ENCODE measurements at regions not wholly inside any gene's neighbourhood (a gene's known extent, or its start where the extent isn't known, plus 50 kb on each side); places are given as distances from the start of the nearest gene placed in this dataset.

DNA sequence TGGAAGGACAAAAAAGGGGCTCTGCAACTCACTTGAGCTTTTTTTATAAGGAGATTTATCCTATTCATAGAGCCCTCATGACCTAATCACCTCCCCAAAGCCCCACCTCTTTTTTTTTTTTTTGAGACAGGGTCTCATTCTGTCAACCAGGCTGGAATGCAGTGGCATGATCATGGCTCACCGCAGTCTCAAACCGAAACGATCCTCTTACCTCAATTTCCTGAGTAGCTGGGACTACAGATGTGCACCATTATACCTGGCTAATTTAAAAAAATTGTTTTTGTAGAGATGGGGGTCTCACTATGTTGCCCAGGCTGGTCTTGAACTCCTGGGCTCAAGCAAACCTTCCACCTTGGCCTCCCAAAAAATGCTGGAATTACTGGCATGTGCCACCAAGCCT lies 61.6 kb upstream of the PDGFRA start (continued):
- TF ChIP-seq, protein P1, sequence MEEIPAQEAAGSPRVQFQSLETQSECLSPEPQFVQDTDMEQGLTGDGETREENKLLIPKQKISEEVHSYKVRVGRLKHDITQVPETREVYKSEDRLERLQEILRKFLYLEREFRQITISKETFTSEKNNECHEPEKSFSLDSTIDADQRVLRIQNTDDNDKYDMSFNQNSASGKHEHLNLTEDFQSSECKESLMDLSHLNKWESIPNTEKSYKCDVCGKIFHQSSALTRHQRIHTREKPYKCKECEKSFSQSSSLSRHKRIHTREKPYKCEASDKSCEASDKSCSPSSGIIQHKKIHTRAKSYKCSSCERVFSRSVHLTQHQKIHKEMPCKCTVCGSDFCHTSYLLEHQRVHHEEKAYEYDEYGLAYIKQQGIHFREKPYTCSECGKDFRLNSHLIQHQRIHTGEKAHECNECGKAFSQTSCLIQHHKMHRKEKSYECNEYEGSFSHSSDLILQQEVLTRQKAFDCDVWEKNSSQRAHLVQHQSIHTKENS (CRISPR knock-in tag; IDR thresholded peaks at IDR 0.05) = no peak
- TF ChIP-seq, protein P2, sequence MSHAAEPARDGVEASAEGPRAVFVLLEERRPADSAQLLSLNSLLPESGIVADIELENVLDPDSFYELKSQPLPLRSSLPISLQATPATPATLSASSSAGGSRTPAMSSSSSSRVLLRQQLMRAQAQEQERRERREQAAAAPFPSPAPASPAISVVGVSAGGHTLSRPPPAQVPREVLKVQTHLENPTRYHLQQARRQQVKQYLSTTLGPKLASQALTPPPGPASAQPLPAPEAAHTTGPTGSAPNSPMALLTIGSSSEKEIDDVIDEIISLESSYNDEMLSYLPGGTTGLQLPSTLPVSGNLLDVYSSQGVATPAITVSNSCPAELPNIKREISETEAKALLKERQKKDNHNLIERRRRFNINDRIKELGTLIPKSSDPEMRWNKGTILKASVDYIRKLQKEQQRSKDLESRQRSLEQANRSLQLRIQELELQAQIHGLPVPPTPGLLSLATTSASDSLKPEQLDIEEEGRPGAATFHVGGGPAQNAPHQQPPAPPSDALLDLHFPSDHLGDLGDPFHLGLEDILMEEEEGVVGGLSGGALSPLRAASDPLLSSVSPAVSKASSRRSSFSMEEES (CRISPR knock-in tag; IDR thresholded peaks at IDR 0.05) = no peak
- TF ChIP-seq LARP7 (IDR thresholded peaks at IDR 0.05) (no peak), CBX3 (IDR thresholded peaks at IDR 0.05; ENCODE audit: borderline replicate concordance in 1 of 2, low read length in 2 of 2) (no peak)

DNA sequence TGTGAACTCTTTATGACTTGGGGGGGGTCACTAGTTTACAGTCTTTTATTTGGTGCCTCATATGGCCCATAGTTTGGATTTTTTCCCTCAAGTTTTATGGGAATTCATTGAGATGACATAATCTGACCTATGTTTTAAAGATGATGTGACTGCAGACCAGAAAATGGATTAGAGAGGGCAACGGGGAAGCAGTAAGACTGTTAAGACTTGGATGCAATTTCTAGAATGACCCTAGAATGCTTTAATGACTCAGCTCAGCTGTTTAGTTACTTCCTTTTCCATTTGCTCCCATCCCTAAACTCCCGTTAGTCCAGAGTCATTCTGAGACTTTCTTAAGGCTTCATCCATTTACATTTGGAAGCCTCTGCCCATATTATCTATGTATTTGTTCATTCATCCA lies 59.9 kb upstream of the PDGFRA start:
- FAIRE-seq (no peak), ATAC-seq (no peak), DNase-seq (ENCODE audit: extremely low read depth in 1 of 4, low spot score in 3 of 4) (no peak)
- Histone ChIP-seq H3K27ac (ENCODE audit: extremely low read depth, low read depth, low read length) (no peak overlapping the region), H3K4me2 (ENCODE audit: insufficient read depth, low read length) (no peak overlapping the region), H4K20me1 (replicated peaks; ENCODE audit: control insufficient read depth, insufficient read depth, low read length) (no peaks in the 10 kb centered on the region; the same call in 1 of the 2 replicates), H3K4me1 (replicated peaks in 1 of 2; ENCODE audit: control insufficient read depth in 2 of 2, insufficient read depth in 2 of 2, low read length in 2 of 2) (no peaks in the 10 kb centered on the region), H3K79me2 (ENCODE audit: control insufficient read depth, insufficient read depth, low read length) (no peaks in the 10 kb centered on the region), H3K9me3 (replicated peaks; ENCODE audit: control insufficient read depth, insufficient read depth, low read depth, low read length) (no peaks in the 10 kb centered on the region), H3K36me3 (ENCODE audit: control insufficient read depth, insufficient read depth, low read length) (no peaks in the 10 kb centered on the region), H2AFZ (ENCODE audit: low read depth, low read length) (no peak overlapping the region), H3K4me3 (no peak overlapping the region), H3K9me1 (ENCODE audit: control insufficient read depth, insufficient read depth, low read length) (no peaks in the 10 kb centered on the region), H3K9ac (ENCODE audit: insufficient read depth in 1 of 2, low read depth in 2 of 2, low read length in 2 of 2) (no peak overlapping the region), H3K27me3 (ENCODE audit: control insufficient read depth in 2 of 2, insufficient read depth in 2 of 2, low read length in 2 of 2) (no peaks in the 10 kb centered on the region; a peak in 1 of 5 replicates)
- ChIA-PET POLR2A (no interaction called here), CTCF (ENCODE audit: low intra/inter-chr PET ratio) (interaction anchor here (0.6 kb wide), 1 partner anchor 512 kb away, joined by 3 read pairs; no protein-coding TSS in a partner anchor)
- WGBS (ENCODE audit: insufficient coverage, low coverage, missing lambda C conversion rate) = 3% methylated on average over 2 of the region's 2 CpGs
- BruUV-seq (replicated peaks) = no TSS peak
- in situ Hi-C loops (cut with MboI) (no loop called here), intact Hi-C loops (cut with micrococcal nuclease) (no loop called here)
- TF ChIP-seq, protein P3, sequence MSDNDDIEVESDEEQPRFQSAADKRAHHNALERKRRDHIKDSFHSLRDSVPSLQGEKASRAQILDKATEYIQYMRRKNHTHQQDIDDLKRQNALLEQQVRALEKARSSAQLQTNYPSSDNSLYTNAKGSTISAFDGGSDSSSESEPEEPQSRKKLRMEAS (CRISPR knock-in tag; IDR thresholded peaks at IDR 0.05) = no peak
- TF ChIP-seq SLC30A9 (CRISPR knock-in tag; IDR thresholded peaks at IDR 0.05) (no peak), HDAC8 (tag; IDR thresholded peaks at IDR 0.05) (no peak), MYBL2 (IDR thresholded peaks at IDR 0.05; ENCODE audit: low read depth) (no peak), MYBL2 (CRISPR knock-in tag; IDR thresholded peaks at IDR 0.05; ENCODE audit: borderline replicate concordance) (no peak), POU5F1 (IDR thresholded peaks at IDR 0.05; ENCODE audit: borderline replicate concordance, low read depth, low read length, partially characterized antibody) (no peak), TRIM24 (IDR thresholded peaks at IDR 0.05) (no peak), SMAD1 (IDR thresholded peaks at IDR 0.05; ENCODE audit: low read depth, low read length, partially characterized antibody) (no peak), IFI16 (CRISPR knock-in tag; IDR thresholded peaks at IDR 0.05) (no peak), ZNF695 (CRISPR knock-in tag; IDR thresholded peaks at IDR 0.05) (no peak), FOXM1 (IDR thresholded peaks at IDR 0.05; ENCODE audit: low read depth) (no peak), FOXM1 (CRISPR knock-in tag; IDR thresholded peaks at IDR 0.05; ENCODE audit: low read depth) (no peak)
- TF ChIP-seq, protein P4, sequence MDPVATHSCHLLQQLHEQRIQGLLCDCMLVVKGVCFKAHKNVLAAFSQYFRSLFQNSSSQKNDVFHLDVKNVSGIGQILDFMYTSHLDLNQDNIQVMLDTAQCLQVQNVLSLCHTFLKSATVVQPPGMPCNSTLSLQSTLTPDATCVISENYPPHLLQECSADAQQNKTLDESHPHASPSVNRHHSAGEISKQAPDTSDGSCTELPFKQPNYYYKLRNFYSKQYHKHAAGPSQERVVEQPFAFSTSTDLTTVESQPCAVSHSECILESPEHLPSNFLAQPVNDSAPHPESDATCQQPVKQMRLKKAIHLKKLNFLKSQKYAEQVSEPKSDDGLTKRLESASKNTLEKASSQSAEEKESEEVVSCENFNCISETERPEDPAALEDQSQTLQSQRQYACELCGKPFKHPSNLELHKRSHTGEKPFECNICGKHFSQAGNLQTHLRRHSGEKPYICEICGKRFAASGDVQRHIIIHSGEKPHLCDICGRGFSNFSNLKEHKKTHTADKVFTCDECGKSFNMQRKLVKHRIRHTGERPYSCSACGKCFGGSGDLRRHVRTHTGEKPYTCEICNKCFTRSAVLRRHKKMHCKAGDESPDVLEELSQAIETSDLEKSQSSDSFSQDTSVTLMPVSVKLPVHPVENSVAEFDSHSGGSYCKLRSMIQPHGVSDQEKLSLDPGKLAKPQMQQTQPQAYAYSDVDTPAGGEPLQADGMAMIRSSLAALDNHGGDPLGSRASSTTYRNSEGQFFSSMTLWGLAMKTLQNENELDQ (CRISPR knock-in tag; IDR thresholded peaks at IDR 0.05; ENCODE audit: borderline replicate concordance) = no peak
